Spleen (tissue), 11 donors: ENCODE measurements at regions not wholly inside any gene's neighbourhood (a gene's known extent, or its start where the extent isn't known, plus 50 kb on each side); places are given as distances from the start of the nearest gene placed in this dataset.
A peak's percentile ranks its signal among the peaks of the same experiment; 100 is the strongest.

Source experiments
- DNase-seq: peaks from one replicate; pipeline ENCODE4 v3.0.0-alpha.2; 2020
- H3K27ac ChIP-seq, 8 donors: fragments of 200-600 bp; sonication (generic) in 7 of 8; 1 replicate in 4 of 8; 2 replicates in 4 of 8; pipeline versions ENCODE4 v1.5.0 to v1.8.0; 2016 to 2021; ENCODE audit warnings: inconsistent platforms in 4 of 8, mild to moderate bottlenecking in 4 of 8, moderate library complexity in 1 of 8
- H3K27me3 ChIP-seq, 7 donors: fragments of 200-600 bp; sonication (generic) in 6 of 7; replicated peaks in 1 of 7; 1 replicate in 4 of 7; 2 replicates in 3 of 7; pipeline versions ENCODE4 v1.5.0 to v1.8.0; 2016 to 2021; ENCODE audit warnings: inconsistent platforms in 3 of 7, mild to moderate bottlenecking in 1 of 7
- H3K36me3 ChIP-seq, 6 donors: fragments of 200-600 bp; sonication (generic) in 5 of 6; 1 replicate in 4 of 6; 2 replicates in 2 of 6; pipeline versions ENCODE4 v1.5.0 to v1.8.0; 2016 to 2021; ENCODE audit warnings: inconsistent platforms in 2 of 6
- H3K4me1 ChIP-seq, 6 donors: fragments of 200-600 bp; sonication (generic) in 5 of 6; 1 replicate in 3 of 6; 2 replicates in 3 of 6; pipeline versions ENCODE4 v1.5.0 to v1.8.0; 2016 to 2021; ENCODE audit warnings: inconsistent platforms in 3 of 6
- H3K4me3 ChIP-seq, 8 donors: fragments of 200-600 bp; sonication (generic) in 7 of 8; 1 replicate in 4 of 8; 2 replicates in 4 of 8; pipeline versions ENCODE4 v1.5.0 to v1.8.0; 2016 to 2021; ENCODE audit warnings: inconsistent platforms in 4 of 8, mild to moderate bottlenecking in 4 of 8, moderate library complexity in 2 of 8
- H3K9me3 ChIP-seq, 8 donors: fragments of 200-600 bp; sonication (generic) in 7 of 8; 1 replicate in 4 of 8; 2 replicates in 4 of 8; pipeline versions ENCODE4 v1.5.0 to v1.8.0; 2016 to 2021; ENCODE audit warnings: inconsistent platforms in 4 of 8
- CTCF ChIP-seq, 11 experiments: fragments of 200-600 bp in 7 of 11; fragments of 450-650 bp in 4 of 11; sonication (generic) in 4 of 11; IDR thresholded peaks in 8 of 11; conservative IDR thresholded peaks in 3 of 11; 1 replicate in 7 of 11; 2 replicates in 4 of 11; pipeline versions ENCODE4 v1.4.0 to v1.8.0; 2016 to 2021; ENCODE audit warnings: antibody characterized with exemption in 11 of 11, inconsistent platforms in 4 of 11, mild to moderate bottlenecking in 1 of 11
- POLR2A ChIP-seq, 3 donors: fragments of 450-650 bp; IDR thresholded peaks; one replicate each; pipeline ENCODE4 v1.5.1; 2017; ENCODE audit warnings: antibody characterized with exemption in 3 of 3, mild to moderate bottlenecking in 1 of 3
- POLR2AphosphoS5 ChIP-seq, 3 donors: sonication (generic); formaldehyde crosslinking; IDR thresholded peaks; one replicate each; pipeline ENCODE4 v1.5.1; 2017; ENCODE audit warnings: antibody characterized with exemption in 3 of 3
- WGBS, 5 donors: extraction: QIAGEN DNeasy Blood & Tissue Kit in 3 of 5; methylation state at CpG; one replicate each; pipeline versions ENCODE4 v1.1.5 to v1.1.7; 2013 to 2018; 5-methylcytosine and 5-hydroxymethylcytosine counted together
- intact Hi-C: fragments of 100-400 bp; cut with DNase I; formaldehyde crosslinking; loops from one replicate; pipeline ENCODE4 v1.15.0; 2023; ENCODE audit warnings: low total_unique reads
- donor health status: healthy with polysubstance abuse.
- donor health status: DM: no; HTN: no; CAD: no; lungs with moderate emphysema.
- donor health status: DM: no; HTN: no; CAD: no.
- donor health status: Bipolar disorder and iron deficiency.
- donor health status: healthy.
- donor health status: DM: no; HTN: no; CAD: no.
- donor health status: DM: yes; HTN: yes; CAD: no.

DNA sequence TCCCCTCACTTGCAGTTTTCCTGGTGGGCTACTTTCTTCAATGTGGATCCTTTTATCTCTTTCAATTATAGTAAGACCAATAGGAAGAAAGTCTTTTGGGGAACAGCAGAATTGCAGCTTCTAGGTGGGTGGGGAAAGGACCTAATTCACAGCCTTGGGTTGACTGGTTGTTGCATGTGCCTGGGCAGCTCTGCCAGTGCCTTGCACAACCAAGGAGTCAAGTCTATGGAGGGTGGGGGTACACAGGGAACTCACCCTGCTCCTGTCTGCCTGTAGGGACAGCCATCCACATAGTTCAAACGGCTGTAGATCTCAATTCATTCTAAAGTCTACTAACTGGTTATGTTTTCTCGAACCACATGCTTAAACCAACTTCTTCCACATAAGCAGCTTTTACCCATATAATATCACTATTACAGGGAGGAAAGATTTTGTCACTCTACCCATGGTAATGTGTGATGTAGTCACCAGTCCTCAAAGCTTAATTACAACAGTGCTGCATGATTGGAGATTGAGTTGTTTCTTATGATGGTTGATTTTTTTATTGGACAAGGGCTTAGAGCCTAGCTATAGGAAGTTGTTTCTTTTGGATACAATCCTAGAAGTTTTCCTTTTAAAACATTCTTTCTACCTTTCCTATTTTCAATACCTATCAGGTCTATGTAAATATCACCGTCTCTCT, 117.7 kb upstream of the FRMD6 start:
- Histone ChIP-seq H3K36me3 (no peaks in the 10 kb centered on the region), H3K27me3 (peaks cover 0 to 3% (median 0%) of the 10 kb centered on the region in 7 donors), H3K9me3 (peaks cover 0 to 12% (median 0%) of the 10 kb centered on the region in 8 donors), H3K4me1 (peaks cover 0 to 17% (median 4%) of the 10 kb centered on the region in 6 donors), H3K4me3 (no peak overlapping the region), H3K27ac (peak overlapping the region in 2 of 8 donors; percentile 8 to 18)
- TF ChIP-seq POLR2AphosphoS5 (IDR thresholded peaks at IDR 0.05) (no peak), POLR2A (IDR thresholded peaks at IDR 0.05) (no peak)
- WGBS, 5 donors = 64 to 88% (median 77%) methylated on average over 3 of the region's 3 CpGs
- intact Hi-C loops = no loop called here
- no peak for DNase-seq

DNA sequence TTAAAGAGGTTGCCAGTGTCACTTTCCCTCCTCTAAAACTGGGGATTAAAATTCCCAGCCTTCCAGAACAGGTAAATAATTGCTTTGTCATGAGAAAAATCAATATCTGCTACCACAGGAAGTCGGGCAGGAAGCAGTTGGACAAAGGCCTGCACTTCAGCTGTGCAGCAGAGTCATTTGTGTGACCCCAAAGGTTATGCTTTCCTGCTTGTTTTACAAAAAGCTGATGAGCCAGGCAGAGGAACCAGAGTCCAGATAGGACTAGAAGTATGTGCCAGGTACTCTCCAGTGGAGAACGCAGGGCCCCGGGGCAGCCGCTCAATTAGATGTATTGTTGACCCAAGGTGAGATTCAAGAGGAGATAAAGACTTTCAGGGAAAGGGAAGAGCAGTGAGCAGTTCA, 117.1 kb upstream of the FRMD6 start:
- 29 to 41% (median 36%) methylated on average over 4 of the region's 4 CpGs for WGBS, 5 donors
- H3K27me3 ChIP-seq = peaks cover 0 to 9% (median 0%) of the 10 kb centered on the region in 7 donors
- peaks cover 0 to 17% (median 4%) of the 10 kb centered on the region in 6 donors for H3K4me1 ChIP-seq
- intact Hi-C loops = no loop called here
- DNase-seq = no peak
- H3K4me3 ChIP-seq = no peak overlapping the region
- no peak for TF ChIP-seq POLR2A (IDR thresholded peaks at IDR 0.05)
- TF ChIP-seq CTCF (IDR thresholded peaks at IDR 0.05 in 8 of 11, conservative IDR thresholded peaks at IDR 0.05 in 3 of 11) = no peak
- TF ChIP-seq POLR2AphosphoS5 (IDR thresholded peaks at IDR 0.05) = peak in 1 of 3 donors; percentile 62
- H3K9me3 ChIP-seq = peaks cover 0 to 12% (median 0%) of the 10 kb centered on the region in 8 donors
- H3K27ac ChIP-seq = peak overlapping the region in 4 of 8 donors; percentile 8 to 18 (median 12)
- H3K36me3 ChIP-seq = no peaks in the 10 kb centered on the region

DNA sequence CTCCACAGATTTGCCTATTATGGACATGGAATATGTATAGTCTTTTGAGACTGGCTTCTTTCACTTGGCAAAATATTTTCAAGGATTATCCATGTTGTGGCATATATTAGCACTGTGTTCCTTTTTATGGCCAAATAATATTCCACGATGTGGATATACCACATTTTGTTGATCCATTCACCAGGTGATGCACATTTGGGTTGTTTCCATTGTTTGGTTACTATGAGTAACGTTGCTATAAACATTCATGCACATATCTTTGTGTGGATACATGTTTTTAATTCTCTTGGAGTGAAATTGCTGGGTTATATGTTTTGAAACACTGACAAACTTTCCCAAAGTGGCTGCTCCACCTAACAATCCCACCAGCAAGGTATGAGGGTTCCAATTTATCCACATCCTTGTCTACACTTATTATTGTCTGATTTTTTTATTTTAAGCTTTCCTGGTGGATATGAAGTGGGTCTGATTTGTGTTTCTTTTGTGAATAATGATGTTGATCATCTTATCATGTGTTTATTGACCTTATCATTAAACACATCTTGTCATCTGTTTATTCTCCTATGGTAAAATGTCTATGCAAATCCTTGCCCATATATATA, 116.2 kb upstream of the FRMD6 start:
- Histone ChIP-seq H3K27ac (no peak overlapping the region), H3K4me3 (no peak overlapping the region), H3K4me1 (peaks cover 0 to 17% (median 4%) of the 10 kb centered on the region in 6 donors), H3K9me3 (peaks cover 0 to 12% (median 0%) of the 10 kb centered on the region in 8 donors), H3K27me3 (peaks cover 0 to 10% (median 0%) of the 10 kb centered on the region in 7 donors), H3K36me3 (no peaks in the 10 kb centered on the region)
- intact Hi-C loops = no loop called here
- WGBS, 5 donors = 78 to 88% (median 83%) methylated on average over 2 of the region's 2 CpGs
- TF ChIP-seq POLR2A (IDR thresholded peaks at IDR 0.05) (no peak), POLR2AphosphoS5 (IDR thresholded peaks at IDR 0.05) (no peak), CTCF (IDR thresholded peaks at IDR 0.05 in 8 of 11, conservative IDR thresholded peaks at IDR 0.05 in 3 of 11) (no peak)
- DNase-seq = no peak

DNA sequence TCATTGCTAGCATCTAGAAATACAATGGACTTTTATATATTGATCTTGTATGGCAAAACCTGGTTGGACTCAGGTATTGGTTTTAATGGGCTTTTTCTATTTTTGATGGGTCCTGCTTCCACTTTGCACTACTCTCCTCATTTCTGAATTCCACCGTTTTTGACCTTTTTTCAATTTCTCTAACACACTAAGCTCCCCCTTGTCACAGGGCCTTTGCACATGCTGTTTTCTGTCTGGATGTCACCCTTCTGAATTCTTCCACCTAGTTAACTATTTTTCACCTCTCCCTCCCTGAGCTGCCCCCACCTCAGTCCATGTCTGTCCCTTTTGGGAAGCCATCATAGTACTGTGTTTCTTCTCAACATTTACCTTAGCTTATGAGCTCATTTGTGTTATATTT, 112.7 kb upstream of the FRMD6 start:
- WGBS, 5 donors = 80 to 92% (median 91%) methylated on average over 1 of the region's 1 CpG
- Histone ChIP-seq H3K27ac (no peak overlapping the region), H3K9me3 (peaks cover 0 to 12% (median 0%) of the 10 kb centered on the region in 8 donors), H3K36me3 (no peaks in the 10 kb centered on the region), H3K27me3 (peaks cover 0 to 10% (median 0%) of the 10 kb centered on the region in 7 donors), H3K4me3 (no peak overlapping the region), H3K4me1 (peaks cover 0 to 15% (median 4%) of the 10 kb centered on the region in 6 donors)
- intact Hi-C loops = no loop called here
- no peak for TF ChIP-seq POLR2A (IDR thresholded peaks at IDR 0.05)
- no peak for TF ChIP-seq CTCF (IDR thresholded peaks at IDR 0.05 in 8 of 11, conservative IDR thresholded peaks at IDR 0.05 in 3 of 11)
- TF ChIP-seq POLR2AphosphoS5 (IDR thresholded peaks at IDR 0.05) = no peak
- DNase-seq = no peak
